GM18499 (cell line): ENCODE measurements at regions not wholly inside any gene's neighbourhood (a gene's known extent, or its start where the extent isn't known, plus 50 kb on each side); places are given as distances from the start of the nearest gene placed in this dataset.
"Not testable (repeated sequence)": the region's sequence is repeated elsewhere in the genome, so short reads cannot be mapped to it uniquely, and the experiment has no call there.

Experiments used
- ATAC-seq: cut with Tn5 transposase; IDR thresholded peaks from one replicate; pipeline ENCODE4 v1.9.1; 2021; ENCODE audit warnings: moderate number of reproducible peaks; ENCODE audit not compliant: insufficient read depth, unreplicated experiment

DNA sequence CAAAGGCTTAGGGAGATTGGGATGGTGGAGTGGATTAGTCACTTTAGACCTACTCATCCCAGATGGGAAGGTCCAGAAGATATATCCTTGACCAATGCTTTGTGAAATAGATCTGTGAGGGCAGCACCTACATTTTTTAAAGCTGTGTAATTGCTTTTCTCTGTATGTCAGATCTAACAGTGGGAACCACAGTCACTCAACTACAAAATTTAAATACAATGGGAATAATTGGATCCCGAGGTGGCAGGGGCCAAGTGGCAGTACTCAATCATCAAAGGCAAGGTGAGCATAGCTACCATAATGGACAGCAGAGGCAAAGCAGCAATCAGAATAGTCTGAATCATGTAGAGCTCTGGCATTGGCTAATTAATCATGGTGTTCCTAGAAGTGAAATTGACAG, 86.1 kb upstream of the PKN2 start:
- not testable (repeated sequence) for ATAC-seq

DNA sequence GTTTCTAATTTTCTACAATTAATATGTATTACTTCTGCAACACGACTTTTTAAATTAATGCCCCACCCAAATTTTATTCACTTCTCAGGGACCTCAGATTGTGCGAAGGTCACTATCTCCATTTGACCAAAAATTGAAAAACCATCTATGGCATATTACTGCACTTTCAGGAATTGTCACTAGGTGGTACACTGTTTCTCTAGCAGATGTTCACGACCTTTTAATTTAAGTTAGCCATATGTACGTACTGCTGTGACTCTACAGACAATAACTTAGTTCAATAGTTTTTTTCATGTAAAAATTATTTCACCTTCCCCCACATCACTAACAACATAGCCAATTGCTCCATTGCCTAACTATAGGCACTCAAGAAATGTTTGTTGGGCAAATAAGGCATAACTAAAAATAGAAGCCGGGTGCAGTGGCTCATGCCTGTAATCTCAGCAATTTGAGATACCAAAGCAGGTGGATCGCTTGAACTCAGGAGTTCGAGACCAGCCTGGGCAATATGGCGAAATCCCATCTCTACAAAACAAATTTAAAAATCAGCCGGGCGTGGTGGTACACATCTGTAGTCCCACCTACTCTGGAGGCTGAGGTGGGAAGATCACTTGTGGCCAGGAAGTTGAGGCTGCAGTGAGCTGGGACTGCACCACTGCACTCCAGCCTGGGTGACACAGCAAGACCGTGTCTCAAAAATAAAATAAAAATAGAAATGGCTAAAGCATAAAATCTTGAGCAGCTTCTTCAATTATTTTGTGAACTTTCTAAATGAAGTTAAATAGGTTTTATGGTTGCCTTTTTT, 75.7 kb upstream of the PKN2 start:
- no peak for ATAC-seq

DNA sequence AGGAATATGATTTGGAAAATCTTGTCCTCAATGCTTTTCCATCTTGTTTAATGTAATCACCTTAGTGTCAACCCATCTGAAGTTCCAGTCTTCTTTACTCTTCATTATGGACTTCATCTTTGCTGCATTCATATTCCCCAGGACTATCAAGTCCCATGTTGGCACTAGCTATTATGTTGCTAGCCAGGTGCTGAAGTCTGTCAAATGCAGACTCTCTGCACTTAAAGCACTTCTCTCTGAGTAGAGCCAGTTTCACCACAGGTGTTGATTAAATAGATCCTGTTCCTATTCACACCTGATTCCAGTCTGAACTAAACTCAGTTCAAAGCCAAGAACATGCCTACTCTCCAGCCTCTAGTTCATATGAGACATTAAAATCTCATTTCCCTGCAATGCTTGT, 75.0 kb upstream of the PKN2 start:
- ATAC-seq: no peak

DNA sequence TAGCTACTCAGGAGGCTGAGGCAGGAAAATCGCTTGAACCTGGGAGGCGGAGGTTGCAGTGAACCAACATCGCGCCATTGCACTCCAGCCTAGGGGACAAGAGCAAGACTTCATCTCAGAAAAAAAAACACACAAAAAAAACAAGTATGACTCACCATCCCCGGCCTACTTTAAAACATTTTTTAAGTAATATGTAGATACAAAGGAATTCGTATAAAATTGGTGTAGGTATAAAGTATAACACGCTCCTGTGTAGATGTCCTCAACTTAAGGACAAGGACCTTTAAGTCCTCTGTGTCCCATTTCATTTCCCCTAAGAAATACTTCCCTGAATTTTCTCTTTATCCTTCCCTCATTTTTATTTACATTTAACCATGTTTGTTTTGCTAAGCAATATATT, 73.4 kb upstream of the PKN2 start:
- ATAC-seq: no peak

DNA sequence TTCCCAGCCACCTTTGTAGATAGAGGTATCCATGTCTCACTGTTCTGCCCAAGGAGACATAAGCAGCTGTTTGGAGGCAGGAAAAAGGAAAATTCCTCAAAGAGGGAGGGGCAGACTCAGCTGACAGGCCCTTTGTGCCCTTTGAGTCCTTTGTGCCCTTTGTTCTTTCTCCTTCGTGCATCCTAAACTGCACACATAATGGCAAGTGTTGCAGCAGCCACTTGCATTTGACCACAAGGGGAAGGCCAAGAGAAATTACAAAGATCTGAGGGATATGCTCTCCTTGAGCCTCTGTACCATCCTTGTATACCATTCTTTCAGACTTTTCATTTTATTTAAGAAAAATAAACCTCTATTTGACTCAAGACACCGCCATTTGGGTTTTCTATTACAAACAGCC, 71.8 kb upstream of the PKN2 start:
- no peak for ATAC-seq

DNA sequence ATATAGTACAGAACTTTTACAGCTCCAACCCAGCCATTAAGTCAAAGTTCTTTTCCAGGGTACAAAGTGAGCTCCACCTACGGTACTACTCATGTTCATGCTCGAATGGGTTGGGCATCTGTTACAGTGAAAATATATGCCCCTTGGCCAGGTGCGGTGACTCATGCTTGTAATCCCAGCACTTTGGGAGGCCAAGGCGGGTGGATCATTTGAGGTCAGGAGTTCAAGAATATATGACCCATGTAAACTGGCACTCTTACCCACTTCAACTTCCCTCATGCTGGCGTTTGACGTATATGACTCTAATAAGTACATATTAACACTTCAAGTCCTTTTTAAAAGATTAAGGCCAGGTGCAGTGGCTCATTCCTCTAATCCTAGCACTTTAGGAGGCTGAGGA, 71.3 kb upstream of the PKN2 start:
- no peak for ATAC-seq

DNA sequence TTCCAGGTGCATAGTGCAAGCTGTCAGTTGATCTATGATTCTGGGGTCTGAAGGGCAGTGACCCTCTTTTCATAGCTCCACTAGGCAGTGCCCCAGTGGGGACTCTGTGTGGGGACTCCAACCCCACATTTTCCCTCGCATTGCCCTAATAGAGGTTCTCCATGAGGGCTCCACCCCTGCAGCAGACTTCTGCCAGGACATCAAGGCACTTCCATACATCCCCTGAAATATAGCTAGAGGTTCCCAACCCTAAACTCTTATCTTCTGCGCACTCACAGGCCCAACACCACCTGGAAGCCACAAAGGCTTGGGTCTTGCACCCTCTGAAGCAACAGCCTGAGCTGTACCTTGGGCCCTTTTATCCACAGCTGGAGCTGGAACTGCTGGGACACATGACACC, 65.7 kb upstream of the PKN2 start:
- no peak for ATAC-seq

DNA sequence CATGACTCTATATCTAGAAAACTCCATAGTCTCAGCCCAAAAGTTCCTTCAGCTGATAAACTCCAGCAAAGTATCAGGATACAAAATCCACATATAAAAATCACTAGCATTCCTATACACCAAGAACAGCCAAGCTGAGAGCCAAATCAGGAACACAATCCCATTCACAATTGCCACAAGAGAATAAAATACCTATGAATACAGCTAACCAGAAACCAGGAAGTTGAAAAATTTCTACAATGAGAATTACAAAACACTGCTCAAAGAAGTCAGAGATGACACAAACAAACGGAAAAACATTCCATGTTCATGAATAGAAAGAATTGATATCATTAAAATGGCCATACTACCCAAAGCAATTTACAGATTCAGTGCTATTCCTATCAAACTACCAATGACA, 61.0 kb upstream of the PKN2 start:
- not testable (repeated sequence) for ATAC-seq
